Neural cell (in vitro differentiated cells): ENCODE measurements at regions not wholly inside any gene's neighbourhood (a gene's known extent, or its start where the extent isn't known, plus 50 kb on each side); places are given as distances from the start of the nearest gene placed in this dataset.

Source experiments
- H2AFZ ChIP-seq: fragments of 200-600, 300-800 bp; sonication (generic), shearing (Covaris generic); 2 replicates; pipeline ENCODE4 v1.6.0; 2014; ENCODE audit warnings: low read depth, mild to moderate bottlenecking, antibody characterized with exemption, low read length, moderate library complexity
- H3F3A ChIP-seq: fragments of 200-600 bp; shearing (Covaris generic); 2 replicates; pipeline ENCODE4 v1.6.1; 2016; ENCODE audit warnings: mild to moderate bottlenecking, moderate library complexity, mixed read lengths, antibody characterized with exemption, low read length; ENCODE audit not compliant: insufficient read depth, poor library complexity, severe bottlenecking
- H3K27ac ChIP-seq: fragments of 200-600, 300-800 bp; sonication (generic), shearing (Covaris generic); 2 replicates; pipeline ENCODE4 v1.5.1; 2014; ENCODE audit warnings: mild to moderate bottlenecking, low read length, moderate library complexity
- H3K27me3 ChIP-seq: fragments of 300-800, 200-600 bp; sonication (generic), shearing (Covaris generic); 2 replicates; pipeline ENCODE4 v1.6.0; 2014; ENCODE audit warnings: mild to moderate bottlenecking, low read depth, low read length, moderate library complexity; ENCODE audit not compliant: insufficient read depth
- H3K36me3 ChIP-seq: fragments of 300-800, 200-600 bp; sonication (generic), shearing (Covaris generic); 2 replicates; pipeline ENCODE4 v1.5.1; 2014; ENCODE audit warnings: mild to moderate bottlenecking, antibody characterized with exemption, low read length, moderate library complexity; ENCODE audit not compliant: insufficient read depth
- H3K4me2 ChIP-seq: fragments of 300-800, 200-600 bp; sonication (generic), shearing (Covaris generic); 2 replicates; pipeline ENCODE4 v1.6.0; 2014; ENCODE audit warnings: mild to moderate bottlenecking, low read length
- H3K4me3 ChIP-seq: fragments of 300-800, 200-600 bp; sonication (generic), shearing (Covaris generic); 2 replicates; pipeline ENCODE4 v1.5.1; 2014; ENCODE audit warnings: mild to moderate bottlenecking, low read length, moderate library complexity
- H3K79me2 ChIP-seq: fragments of 200-600 bp; shearing (Covaris generic); replicated peaks from 2 replicates; pipeline ENCODE4 v1.6.0; 2014; ENCODE audit warnings: mild to moderate bottlenecking, low read length, moderate library complexity; ENCODE audit not compliant: insufficient read depth
- H3K9ac ChIP-seq: fragments of 300-800, 200-600 bp; sonication (generic), shearing (Covaris generic); 2 replicates; pipeline ENCODE4 v1.6.1; 2016; ENCODE audit warnings: mild to moderate bottlenecking, low read length, mixed read lengths
- H3K9me2 ChIP-seq: fragments of 200-600 bp; shearing (Covaris generic); 2 replicates; pipeline ENCODE4 v1.6.1; 2016; ENCODE audit warnings: mild to moderate bottlenecking, low read length, mixed read lengths; ENCODE audit not compliant: insufficient read depth
- H3K9me3 ChIP-seq: fragments of 200-600, 300-800 bp; sonication (generic), shearing (Covaris generic); 2 replicates; pipeline ENCODE4 v1.6.1; 2016; ENCODE audit warnings: mild to moderate bottlenecking, mixed run types, low read length, moderate library complexity, mixed read lengths
- H4K20me1 ChIP-seq: fragments of 200-600 bp; shearing (Covaris generic); 2 replicates; pipeline ENCODE4 v1.6.1; 2016; ENCODE audit warnings: mild to moderate bottlenecking, mixed run types; ENCODE audit not compliant: insufficient read depth
- CTCF ChIP-seq: fragments of 450-650 bp; IDR thresholded peaks from 2 replicates; pipeline ENCODE4 v1.5.1; 2014; ENCODE audit warnings: antibody characterized with exemption, mild to moderate bottlenecking, moderate library complexity; ENCODE audit not compliant: poor library complexity, severe bottlenecking
- EP300 ChIP-seq: fragments of 450-650 bp; conservative IDR thresholded peaks from 2 replicates; pipeline ENCODE4 v1.6.1; 2014; ENCODE audit warnings: antibody characterized with exemption, mild to moderate bottlenecking, moderate library complexity; ENCODE audit not compliant: poor library complexity, severe bottlenecking
- EZH2 ChIP-seq: fragments of 200-600, 300-800 bp; shearing (Covaris generic), sonication (generic); IDR thresholded peaks from 2 replicates; pipeline ENCODE4 v1.6.1; 2014; ENCODE audit warnings: antibody characterized with exemption, low read length, borderline replicate concordance, mild to moderate bottlenecking; ENCODE audit not compliant: insufficient read depth, poor library complexity, severe bottlenecking
- MXI1 ChIP-seq: fragments of 450-650 bp; conservative IDR thresholded peaks from 2 replicates; pipeline ENCODE4 v1.6.1; 2014; ENCODE audit warnings: antibody characterized with exemption, mild to moderate bottlenecking; ENCODE audit not compliant: poor library complexity, severe bottlenecking
- POLR2AphosphoS5 ChIP-seq: IDR thresholded peaks from 2 replicates; pipeline ENCODE4 v1.6.1; 2012
- RAD21 ChIP-seq: fragments of 450-650 bp; conservative IDR thresholded peaks from 2 replicates; pipeline ENCODE4 v1.6.1; 2014; ENCODE audit warnings: antibody characterized with exemption, mild to moderate bottlenecking, moderate library complexity
- SMC3 ChIP-seq: fragments of 450-650 bp; conservative IDR thresholded peaks from 2 replicates; pipeline ENCODE4 v1.6.1; 2014; ENCODE audit warnings: antibody characterized with exemption, mild to moderate bottlenecking, moderate library complexity; ENCODE audit not compliant: poor library complexity
- TAF1 ChIP-seq: IDR thresholded peaks from 2 replicates; pipeline ENCODE4 v1.6.1; 2012; ENCODE audit warnings: low read depth
- TF ChIP-seq, protein P1 (sequence below): IDR thresholded peaks from 2 replicates; pipeline ENCODE4 v1.6.1; 2012; ENCODE audit warnings: borderline replicate concordance

GRCh38 chr10:118106426-118106825 lies 59.7 kb upstream of the RAB11FIP2 start:
- no peaks in the 10 kb centered on the region for H3F3A ChIP-seq
- no peak overlapping the region for H3K4me2 ChIP-seq
- H3K9me2 ChIP-seq = no peaks in the 10 kb centered on the region
- H4K20me1 ChIP-seq = no peaks in the 10 kb centered on the region
- H3K9ac ChIP-seq = no peak overlapping the region
- H3K4me3 ChIP-seq = no peak overlapping the region
- H3K36me3 ChIP-seq = no peaks in the 10 kb centered on the region
- H3K9me3 ChIP-seq = no peaks in the 10 kb centered on the region
- H3K79me2 ChIP-seq = no peaks in the 10 kb centered on the region
- no peaks in the 10 kb centered on the region for H3K27me3 ChIP-seq
- no peak overlapping the region for H3K27ac ChIP-seq
- H2AFZ ChIP-seq = no peak overlapping the region
- TF ChIP-seq SMC3 (no peak), MXI1 (no peak), TAF1 (no peak), EZH2 (no peak), RAD21 (no peak), POLR2AphosphoS5 (no peak), EP300 (no peak), CTCF (no peak)
- TF ChIP-seq, protein P1, sequence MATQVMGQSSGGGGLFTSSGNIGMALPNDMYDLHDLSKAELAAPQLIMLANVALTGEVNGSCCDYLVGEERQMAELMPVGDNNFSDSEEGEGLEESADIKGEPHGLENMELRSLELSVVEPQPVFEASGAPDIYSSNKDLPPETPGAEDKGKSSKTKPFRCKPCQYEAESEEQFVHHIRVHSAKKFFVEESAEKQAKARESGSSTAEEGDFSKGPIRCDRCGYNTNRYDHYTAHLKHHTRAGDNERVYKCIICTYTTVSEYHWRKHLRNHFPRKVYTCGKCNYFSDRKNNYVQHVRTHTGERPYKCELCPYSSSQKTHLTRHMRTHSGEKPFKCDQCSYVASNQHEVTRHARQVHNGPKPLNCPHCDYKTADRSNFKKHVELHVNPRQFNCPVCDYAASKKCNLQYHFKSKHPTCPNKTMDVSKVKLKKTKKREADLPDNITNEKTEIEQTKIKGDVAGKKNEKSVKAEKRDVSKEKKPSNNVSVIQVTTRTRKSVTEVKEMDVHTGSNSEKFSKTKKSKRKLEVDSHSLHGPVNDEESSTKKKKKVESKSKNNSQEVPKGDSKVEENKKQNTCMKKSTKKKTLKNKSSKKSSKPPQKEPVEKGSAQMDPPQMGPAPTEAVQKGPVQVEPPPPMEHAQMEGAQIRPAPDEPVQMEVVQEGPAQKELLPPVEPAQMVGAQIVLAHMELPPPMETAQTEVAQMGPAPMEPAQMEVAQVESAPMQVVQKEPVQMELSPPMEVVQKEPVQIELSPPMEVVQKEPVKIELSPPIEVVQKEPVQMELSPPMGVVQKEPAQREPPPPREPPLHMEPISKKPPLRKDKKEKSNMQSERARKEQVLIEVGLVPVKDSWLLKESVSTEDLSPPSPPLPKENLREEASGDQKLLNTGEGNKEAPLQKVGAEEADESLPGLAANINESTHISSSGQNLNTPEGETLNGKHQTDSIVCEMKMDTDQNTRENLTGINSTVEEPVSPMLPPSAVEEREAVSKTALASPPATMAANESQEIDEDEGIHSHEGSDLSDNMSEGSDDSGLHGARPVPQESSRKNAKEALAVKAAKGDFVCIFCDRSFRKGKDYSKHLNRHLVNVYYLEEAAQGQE = no peak

GRCh38 chr10:118102121-118102520 lies 55.4 kb upstream of the RAB11FIP2 start:
- no peak overlapping the region for H3K4me3 ChIP-seq
- H3K27me3 ChIP-seq = no peaks in the 10 kb centered on the region
- H3K27ac ChIP-seq = no peak overlapping the region
- no peaks in the 10 kb centered on the region for H3K79me2 ChIP-seq
- H2AFZ ChIP-seq = no peak overlapping the region
- H3K36me3 ChIP-seq = no peaks in the 10 kb centered on the region
- no peaks in the 10 kb centered on the region for H4K20me1 ChIP-seq
- H3K9ac ChIP-seq = no peak overlapping the region
- no peaks in the 10 kb centered on the region for H3K9me3 ChIP-seq
- TF ChIP-seq SMC3 = no peak
- no peaks in the 10 kb centered on the region for H3K9me2 ChIP-seq
- H3F3A ChIP-seq = no peaks in the 10 kb centered on the region
- H3K4me2 ChIP-seq = no peak overlapping the region

DNA sequence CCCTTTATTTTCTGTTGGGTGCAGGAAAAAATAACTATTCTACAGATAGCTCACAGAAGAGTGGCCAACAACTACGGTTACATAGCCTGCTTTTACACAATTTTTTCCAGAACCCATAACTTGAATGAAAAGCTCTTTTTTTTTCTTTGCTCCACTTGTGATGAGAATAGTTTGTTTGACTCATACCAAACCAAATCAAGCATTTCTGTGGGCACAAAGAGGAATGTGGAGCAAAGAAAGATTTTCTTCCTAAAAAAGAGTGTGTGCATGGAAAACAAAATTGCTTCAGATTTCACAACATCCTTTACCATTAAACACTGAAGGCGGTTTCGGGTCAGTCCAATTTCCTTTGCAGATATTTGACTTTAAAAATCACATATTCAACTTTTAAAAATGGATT lies 54.8 kb upstream of the RAB11FIP2 start:
- Histone ChIP-seq H3K9me2 (no peaks in the 10 kb centered on the region), H3F3A (no peaks in the 10 kb centered on the region), H3K79me2 (no peaks in the 10 kb centered on the region), H3K9me3 (no peaks in the 10 kb centered on the region), H3K27me3 (no peaks in the 10 kb centered on the region), H3K36me3 (no peaks in the 10 kb centered on the region), H3K4me2 (no peak overlapping the region), H4K20me1 (no peaks in the 10 kb centered on the region), H2AFZ (no peak overlapping the region), H3K27ac (no peak overlapping the region), H3K9ac (no peak overlapping the region), H3K4me3 (no peak overlapping the region)
- TF ChIP-seq EP300 (no peak), POLR2AphosphoS5 (no peak), TAF1 (no peak), MXI1 (no peak), SMC3 (no peak), RAD21 (no peak), EZH2 (no peak), CTCF (no peak)
- TF ChIP-seq, protein P1 = no peak
